Progenitor cell of endocrine pancreas (in vitro differentiated cells): ENCODE measurements at regions not wholly inside any gene's neighbourhood (a gene's known extent, or its start where the extent isn't known, plus 50 kb on each side); places are given as distances from the start of the nearest gene placed in this dataset.

ENCODE experiments used
- DNase-seq: peaks from one replicate; pipeline ENCODE4 v3.0.0; 2021; ENCODE audit warnings: low spot score; ENCODE audit not compliant: unreplicated experiment
- H3K27ac Mint-ChIP-seq: 2 replicates; pipeline ENCODE4 v1.8.0; 2021; ENCODE audit warnings: mild to moderate bottlenecking, moderate library complexity, mixed read lengths
- H3K27me3 Mint-ChIP-seq: 2 replicates; pipeline ENCODE4 v1.8.0; 2021; ENCODE audit warnings: mixed read lengths
- H3K36me3 Mint-ChIP-seq: 2 replicates; pipeline ENCODE4 v1.8.0; 2022; ENCODE audit warnings: mixed read lengths; ENCODE audit not compliant: insufficient read depth
- H3K4me1 Mint-ChIP-seq: 2 replicates; pipeline ENCODE4 v1.8.0; 2021; ENCODE audit warnings: low read depth, mixed read lengths
- H3K4me3 Mint-ChIP-seq: 2 replicates; pipeline ENCODE4 v1.8.0; 2021; ENCODE audit warnings: low read depth, mild to moderate bottlenecking, moderate library complexity, mixed read lengths
- H3K9me3 Mint-ChIP-seq: 2 replicates; pipeline ENCODE4 v1.8.0; 2021; ENCODE audit warnings: low read depth, mixed read lengths
- TF ChIP-seq, protein P1 (sequence below): fragments of 200-600 bp; sonication (generic); IDR thresholded peaks from one replicate; pipeline ENCODE4 v1.5.0; 2021; ENCODE audit warnings: antibody characterized with exemption, mild to moderate bottlenecking; ENCODE audit not compliant: unreplicated experiment

DNA sequence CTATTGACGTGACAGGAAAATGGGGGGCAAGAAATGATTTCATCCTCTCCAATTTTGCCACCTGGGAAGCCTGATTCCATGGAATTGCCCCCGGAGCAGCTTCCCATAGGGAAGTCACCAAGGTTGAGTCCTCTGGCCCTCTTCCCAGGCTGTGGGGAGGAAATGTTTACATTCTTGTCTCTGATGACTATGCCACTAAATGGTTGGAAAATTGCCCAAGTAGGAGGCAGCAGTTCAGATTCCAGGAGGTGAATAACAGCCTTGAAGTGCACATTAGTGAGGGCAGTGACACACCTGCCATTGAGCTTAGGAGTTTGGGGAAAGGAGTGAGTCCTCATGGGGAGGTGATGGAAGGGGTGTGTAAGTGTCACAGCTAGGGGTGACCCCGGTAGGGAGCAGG lies 449.2 kb upstream of the DCC start:
- H3K9me3 Mint-ChIP-seq = no peaks in the 10 kb centered on the region
- no peaks in the 10 kb centered on the region for H3K27me3 Mint-ChIP-seq
- no peaks in the 10 kb centered on the region for H3K36me3 Mint-ChIP-seq
- H3K4me1 Mint-ChIP-seq = no peaks in the 10 kb centered on the region
- no peak overlapping the region for H3K4me3 Mint-ChIP-seq
- no peak overlapping the region for H3K27ac Mint-ChIP-seq
- TF ChIP-seq, protein P1, sequence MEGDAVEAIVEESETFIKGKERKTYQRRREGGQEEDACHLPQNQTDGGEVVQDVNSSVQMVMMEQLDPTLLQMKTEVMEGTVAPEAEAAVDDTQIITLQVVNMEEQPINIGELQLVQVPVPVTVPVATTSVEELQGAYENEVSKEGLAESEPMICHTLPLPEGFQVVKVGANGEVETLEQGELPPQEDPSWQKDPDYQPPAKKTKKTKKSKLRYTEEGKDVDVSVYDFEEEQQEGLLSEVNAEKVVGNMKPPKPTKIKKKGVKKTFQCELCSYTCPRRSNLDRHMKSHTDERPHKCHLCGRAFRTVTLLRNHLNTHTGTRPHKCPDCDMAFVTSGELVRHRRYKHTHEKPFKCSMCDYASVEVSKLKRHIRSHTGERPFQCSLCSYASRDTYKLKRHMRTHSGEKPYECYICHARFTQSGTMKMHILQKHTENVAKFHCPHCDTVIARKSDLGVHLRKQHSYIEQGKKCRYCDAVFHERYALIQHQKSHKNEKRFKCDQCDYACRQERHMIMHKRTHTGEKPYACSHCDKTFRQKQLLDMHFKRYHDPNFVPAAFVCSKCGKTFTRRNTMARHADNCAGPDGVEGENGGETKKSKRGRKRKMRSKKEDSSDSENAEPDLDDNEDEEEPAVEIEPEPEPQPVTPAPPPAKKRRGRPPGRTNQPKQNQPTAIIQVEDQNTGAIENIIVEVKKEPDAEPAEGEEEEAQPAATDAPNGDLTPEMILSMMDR = no peak
- DNase-seq = no peak

DNA sequence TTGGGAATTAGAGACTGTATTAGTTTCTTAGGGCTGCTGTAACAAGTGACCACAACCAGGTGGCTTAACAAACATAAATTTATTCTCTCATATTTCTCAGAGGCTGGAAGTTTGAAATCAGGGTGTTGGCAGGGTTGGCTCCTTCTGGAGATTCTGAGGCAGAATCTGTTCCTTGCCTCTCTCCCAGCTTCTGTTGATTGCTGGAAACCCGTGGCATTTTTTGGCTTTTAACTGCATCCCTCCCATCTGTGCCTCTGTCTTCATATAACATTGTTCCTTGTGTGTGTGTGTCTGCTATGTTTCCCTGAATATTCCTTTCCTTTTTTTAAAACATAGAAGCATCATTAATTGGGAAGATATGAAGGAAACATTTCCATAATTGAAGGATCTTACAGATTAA lies 448.1 kb upstream of the DCC start:
- H3K27me3 Mint-ChIP-seq = no peaks in the 10 kb centered on the region
- H3K4me1 Mint-ChIP-seq = no peaks in the 10 kb centered on the region
- H3K27ac Mint-ChIP-seq = no peak overlapping the region
- DNase-seq = no peak
- no peak overlapping the region for H3K4me3 Mint-ChIP-seq
- no peaks in the 10 kb centered on the region for H3K9me3 Mint-ChIP-seq
- TF ChIP-seq, protein P1 = no peak
- H3K36me3 Mint-ChIP-seq = no peaks in the 10 kb centered on the region

DNA sequence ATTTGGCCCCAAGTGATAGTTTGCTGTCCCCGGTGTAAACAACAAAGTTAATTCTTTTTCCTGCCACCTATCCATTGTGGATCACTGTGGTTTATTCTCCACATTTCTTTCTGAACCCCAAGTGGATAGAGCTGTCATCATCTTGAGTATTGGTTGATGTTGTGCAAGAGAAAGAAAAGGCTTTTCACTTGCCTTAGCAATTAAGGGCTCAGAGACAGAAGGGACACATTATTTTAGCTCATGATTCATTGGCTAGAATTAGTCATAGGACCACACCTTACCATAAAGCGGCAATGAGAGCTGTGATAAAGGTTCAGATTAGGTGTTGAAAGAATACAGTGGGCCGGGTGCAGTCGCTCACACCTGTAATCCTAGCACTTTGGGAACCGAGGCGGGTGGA lies 442.1 kb upstream of the DCC start:
- DNase-seq = no peak
- peaks cover 3% of the 10 kb centered on the region for H3K9me3 Mint-ChIP-seq
- no peaks in the 10 kb centered on the region for H3K36me3 Mint-ChIP-seq
- no peak overlapping the region for H3K27ac Mint-ChIP-seq
- TF ChIP-seq, protein P1 = no peak
- no peaks in the 10 kb centered on the region for H3K4me1 Mint-ChIP-seq
- no peak overlapping the region for H3K4me3 Mint-ChIP-seq
- H3K27me3 Mint-ChIP-seq = no peaks in the 10 kb centered on the region

DNA sequence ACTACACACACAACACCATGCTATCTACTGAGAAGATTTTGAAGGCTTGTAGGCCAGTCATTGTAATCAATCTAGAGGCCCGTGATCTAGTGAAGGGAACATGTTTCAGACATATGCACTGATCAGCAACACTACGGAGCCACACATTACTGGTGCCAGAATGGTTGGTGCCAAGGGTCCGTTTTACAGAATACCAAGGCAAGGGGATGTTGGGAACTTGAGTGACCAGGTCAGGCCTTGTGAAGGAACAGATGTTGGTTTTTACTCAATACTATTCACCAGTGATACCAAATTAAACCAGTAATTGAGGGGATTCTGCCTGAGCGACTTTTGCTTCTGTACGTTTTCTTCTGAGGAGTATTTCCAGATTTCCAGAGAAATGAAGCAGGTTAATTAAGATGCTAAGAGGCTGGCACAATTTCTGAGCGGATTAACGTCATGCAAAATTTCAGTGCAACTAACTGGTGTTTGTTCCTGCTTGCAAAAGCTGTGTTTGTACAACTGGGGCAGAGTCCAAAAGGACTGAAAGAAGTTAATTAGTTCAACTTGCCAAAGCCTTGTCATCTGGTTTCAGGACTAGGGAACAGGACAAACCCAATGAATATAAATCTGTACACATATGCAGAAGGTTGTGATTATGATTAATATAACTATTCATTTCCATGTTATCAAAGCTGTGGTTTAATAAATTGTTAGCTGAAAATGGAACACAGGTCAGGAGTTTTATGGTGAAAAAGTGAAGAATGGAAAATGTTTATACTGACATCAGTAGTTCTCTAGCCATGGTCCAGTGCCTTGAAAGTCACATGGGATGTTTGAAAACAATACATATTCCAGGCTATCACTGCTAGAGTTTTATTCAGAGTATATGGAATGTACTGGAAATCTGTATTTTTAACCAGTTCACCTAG lies 432.1 kb upstream of the DCC start:
- TF ChIP-seq, protein P1 = no peak
- no peak for DNase-seq
- Mint-ChIP-seq H3K9me3 (no peaks in the 10 kb centered on the region), H3K27ac (no peak overlapping the region), H3K4me1 (peaks cover 2% of the 10 kb centered on the region), H3K4me3 (no peak overlapping the region), H3K27me3 (no peaks in the 10 kb centered on the region), H3K36me3 (no peaks in the 10 kb centered on the region)

DNA sequence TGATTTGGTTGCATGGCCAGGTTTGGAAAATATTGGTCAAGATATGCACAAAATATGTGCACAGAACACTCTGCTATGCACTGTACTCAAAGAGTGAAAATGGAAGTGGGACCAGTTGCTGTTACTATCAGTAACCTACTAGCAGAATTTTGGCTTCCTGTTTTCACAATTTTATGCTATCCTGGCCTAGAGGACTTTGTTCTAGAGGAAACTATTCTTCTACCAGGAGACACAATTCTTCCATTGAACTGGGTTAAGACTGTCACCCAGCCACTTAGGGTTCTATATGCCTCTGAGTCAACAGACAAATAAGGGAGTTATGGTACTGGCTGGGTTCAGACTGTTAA lies 431.4 kb upstream of the DCC start:
- Mint-ChIP-seq H3K36me3 (no peaks in the 10 kb centered on the region), H3K9me3 (no peaks in the 10 kb centered on the region), H3K4me3 (no peak overlapping the region)

More for the DNA sequence above, 431.4 kb upstream of the DCC start:
- TF ChIP-seq, protein P1 = no peak
- Mint-ChIP-seq H3K4me1 (peaks cover 2% of the 10 kb centered on the region), H3K27me3 (no peaks in the 10 kb centered on the region), H3K27ac (no peak overlapping the region)
- no peak for DNase-seq
